ENCODE measurements at regions not wholly inside any gene's neighbourhood (a gene's known extent, or its start where the extent isn't known, plus 50 kb on each side); places are given as distances from the start of the nearest gene placed in this dataset.

DNA sequence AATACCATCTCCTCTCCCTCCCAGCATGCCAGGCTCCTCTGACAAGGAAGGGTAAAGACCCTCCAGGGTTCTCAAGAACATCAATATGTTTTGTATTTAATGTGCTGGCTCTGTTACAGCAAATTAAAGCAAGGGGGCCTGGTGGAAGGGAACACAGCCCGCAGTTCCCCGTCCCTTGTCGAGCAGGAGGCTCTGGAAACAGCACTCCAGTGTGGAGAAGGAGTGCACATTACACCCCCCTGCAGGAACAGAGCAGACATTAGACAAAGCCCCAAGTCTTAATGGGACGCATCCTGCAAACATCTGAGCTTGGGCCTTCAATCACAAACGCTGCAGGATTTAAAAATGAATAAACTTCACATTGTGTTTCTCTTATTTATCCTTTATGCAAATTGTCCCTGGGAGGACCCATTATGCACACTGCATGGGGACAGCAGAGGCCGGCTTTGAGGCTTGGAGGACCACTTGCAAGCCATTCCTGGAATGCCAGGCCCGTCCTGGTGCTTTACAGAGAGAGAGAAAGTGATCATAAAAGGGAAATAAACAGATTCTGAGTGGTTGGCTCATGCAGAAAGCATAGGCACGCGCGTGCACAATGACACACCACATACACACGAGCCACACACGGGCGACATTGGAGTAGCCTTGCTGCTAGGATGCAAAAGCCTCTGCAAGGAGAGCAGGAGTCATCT, 328.7 kb downstream of the SMAD2 start:
- TF ChIP-seq SMARCA5 (IDR thresholded peaks at IDR 0.05) (no peak), ZKSCAN1 (IDR thresholded peaks at IDR 0.05; ENCODE audit: low read depth, low read length) (no peak)
- TF ChIP-seq, protein P1, sequence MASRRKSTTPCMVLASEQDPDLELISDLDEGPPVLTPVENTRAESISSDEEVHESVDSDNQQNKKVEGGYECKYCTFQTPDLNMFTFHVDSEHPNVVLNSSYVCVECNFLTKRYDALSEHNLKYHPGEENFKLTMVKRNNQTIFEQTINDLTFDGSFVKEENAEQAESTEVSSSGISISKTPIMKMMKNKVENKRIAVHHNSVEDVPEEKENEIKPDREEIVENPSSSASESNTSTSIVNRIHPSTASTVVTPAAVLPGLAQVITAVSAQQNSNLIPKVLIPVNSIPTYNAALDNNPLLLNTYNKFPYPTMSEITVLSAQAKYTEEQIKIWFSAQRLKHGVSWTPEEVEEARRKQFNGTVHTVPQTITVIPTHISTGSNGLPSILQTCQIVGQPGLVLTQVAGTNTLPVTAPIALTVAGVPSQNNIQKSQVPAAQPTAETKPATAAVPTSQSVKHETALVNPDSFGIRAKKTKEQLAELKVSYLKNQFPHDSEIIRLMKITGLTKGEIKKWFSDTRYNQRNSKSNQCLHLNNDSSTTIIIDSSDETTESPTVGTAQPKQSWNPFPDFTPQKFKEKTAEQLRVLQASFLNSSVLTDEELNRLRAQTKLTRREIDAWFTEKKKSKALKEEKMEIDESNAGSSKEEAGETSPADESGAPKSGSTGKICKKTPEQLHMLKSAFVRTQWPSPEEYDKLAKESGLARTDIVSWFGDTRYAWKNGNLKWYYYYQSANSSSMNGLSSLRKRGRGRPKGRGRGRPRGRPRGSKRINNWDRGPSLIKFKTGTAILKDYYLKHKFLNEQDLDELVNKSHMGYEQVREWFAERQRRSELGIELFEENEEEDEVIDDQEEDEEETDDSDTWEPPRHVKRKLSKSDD (conservative IDR thresholded peaks at IDR 0.05; ENCODE audit: low read length): no peak

Measured in K562 (cell line).